ENCODE measurements at regions not wholly inside any gene's neighbourhood (a gene's known extent, or its start where the extent isn't known, plus 50 kb on each side); places are given as distances from the start of the nearest gene placed in this dataset.

DNA sequence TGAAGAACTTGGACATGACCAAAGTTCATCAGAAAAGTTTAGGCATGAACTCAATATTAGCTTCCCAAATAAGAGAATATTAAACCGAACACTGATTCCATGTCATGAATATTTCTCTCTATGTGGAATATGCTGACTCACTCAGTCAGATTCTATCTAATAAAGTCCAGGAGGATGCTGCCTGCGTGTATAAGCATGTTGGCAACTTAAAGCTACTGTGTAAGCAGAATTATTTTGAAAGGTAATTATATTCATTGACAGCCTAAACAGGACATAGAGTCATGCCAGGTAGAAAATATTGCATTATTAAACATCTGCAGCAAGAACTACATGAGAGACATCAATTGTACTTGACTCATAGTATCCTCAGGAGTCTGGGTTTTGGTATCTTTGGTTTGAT is 367.9 kb upstream of the SPOCK3 start:
- in situ Hi-C loops (cut with HindIII; ENCODE audit: low pct_unique_long_range_greater_than_20kb, low sequenced_read_pairs), result no loop called here

DNA sequence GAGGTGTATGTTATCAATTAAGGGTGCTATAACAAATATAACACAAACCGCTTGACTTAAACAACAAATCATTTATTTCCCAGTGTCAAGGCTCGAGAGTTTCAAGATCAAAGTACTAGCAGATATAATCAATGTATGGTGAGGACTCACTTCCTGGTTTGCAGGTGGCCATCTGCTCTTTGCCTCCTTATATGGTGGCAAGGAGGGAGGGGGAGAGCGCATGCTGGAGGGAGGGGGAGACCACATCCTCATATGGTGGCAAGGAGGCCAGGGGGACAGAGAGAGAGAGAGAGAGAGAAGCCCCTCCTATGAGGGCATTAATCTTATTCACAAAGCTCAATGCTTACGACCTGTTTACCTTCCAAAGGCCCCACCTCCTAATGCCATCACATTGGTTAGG is 372.3 kb upstream of the SPOCK3 start:
- intact Hi-C loops (cut with micrococcal nuclease; ENCODE audit: unreplicated experiment), result no loop called here
- BruUV-seq (replicated peaks), result no TSS peak
- CTCF ChIA-PET, result no interaction called here

More for the DNA sequence above, 367.9 kb upstream of the SPOCK3 start:
- no peaks in the 10 kb centered on the region for H3K9me3 ChIP-seq (ENCODE audit: control insufficient read depth, insufficient read depth, low read depth, low read length)
- no peak overlapping the region for H3K27ac ChIP-seq (ENCODE audit: low read length)
- intact Hi-C loops (cut with micrococcal nuclease; ENCODE audit: unreplicated experiment), result no loop called here
- POLR2A ChIA-PET, result no interaction called here
- no peaks in the 10 kb centered on the region for H3K27me3 ChIP-seq (ENCODE audit: control insufficient read depth, insufficient read depth, low read length)
- H3K36me3 ChIP-seq (ENCODE audit: control insufficient read depth, insufficient read depth, low read length), result no peaks in the 10 kb centered on the region
- BruUV-seq (replicated peaks), result no TSS peak
- no peak for ATAC-seq
- CTCF ChIA-PET, result no interaction called here
- TF ChIP-seq, protein P1, sequence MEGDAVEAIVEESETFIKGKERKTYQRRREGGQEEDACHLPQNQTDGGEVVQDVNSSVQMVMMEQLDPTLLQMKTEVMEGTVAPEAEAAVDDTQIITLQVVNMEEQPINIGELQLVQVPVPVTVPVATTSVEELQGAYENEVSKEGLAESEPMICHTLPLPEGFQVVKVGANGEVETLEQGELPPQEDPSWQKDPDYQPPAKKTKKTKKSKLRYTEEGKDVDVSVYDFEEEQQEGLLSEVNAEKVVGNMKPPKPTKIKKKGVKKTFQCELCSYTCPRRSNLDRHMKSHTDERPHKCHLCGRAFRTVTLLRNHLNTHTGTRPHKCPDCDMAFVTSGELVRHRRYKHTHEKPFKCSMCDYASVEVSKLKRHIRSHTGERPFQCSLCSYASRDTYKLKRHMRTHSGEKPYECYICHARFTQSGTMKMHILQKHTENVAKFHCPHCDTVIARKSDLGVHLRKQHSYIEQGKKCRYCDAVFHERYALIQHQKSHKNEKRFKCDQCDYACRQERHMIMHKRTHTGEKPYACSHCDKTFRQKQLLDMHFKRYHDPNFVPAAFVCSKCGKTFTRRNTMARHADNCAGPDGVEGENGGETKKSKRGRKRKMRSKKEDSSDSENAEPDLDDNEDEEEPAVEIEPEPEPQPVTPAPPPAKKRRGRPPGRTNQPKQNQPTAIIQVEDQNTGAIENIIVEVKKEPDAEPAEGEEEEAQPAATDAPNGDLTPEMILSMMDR (IDR thresholded peaks at IDR 0.05), result no peak
- no peak for TF ChIP-seq POLR2AphosphoS5 (IDR thresholded peaks at IDR 0.05; ENCODE audit: low read depth, low read length)
- no peak for TF ChIP-seq SIN3A (IDR thresholded peaks at IDR 0.05; ENCODE audit: borderline replicate concordance, insufficient read depth, low read depth, low read length)
- no peak for TF ChIP-seq TCF7L2 (IDR thresholded peaks at IDR 0.05; ENCODE audit: low read depth, low read length)
- TF ChIP-seq, protein P2, sequence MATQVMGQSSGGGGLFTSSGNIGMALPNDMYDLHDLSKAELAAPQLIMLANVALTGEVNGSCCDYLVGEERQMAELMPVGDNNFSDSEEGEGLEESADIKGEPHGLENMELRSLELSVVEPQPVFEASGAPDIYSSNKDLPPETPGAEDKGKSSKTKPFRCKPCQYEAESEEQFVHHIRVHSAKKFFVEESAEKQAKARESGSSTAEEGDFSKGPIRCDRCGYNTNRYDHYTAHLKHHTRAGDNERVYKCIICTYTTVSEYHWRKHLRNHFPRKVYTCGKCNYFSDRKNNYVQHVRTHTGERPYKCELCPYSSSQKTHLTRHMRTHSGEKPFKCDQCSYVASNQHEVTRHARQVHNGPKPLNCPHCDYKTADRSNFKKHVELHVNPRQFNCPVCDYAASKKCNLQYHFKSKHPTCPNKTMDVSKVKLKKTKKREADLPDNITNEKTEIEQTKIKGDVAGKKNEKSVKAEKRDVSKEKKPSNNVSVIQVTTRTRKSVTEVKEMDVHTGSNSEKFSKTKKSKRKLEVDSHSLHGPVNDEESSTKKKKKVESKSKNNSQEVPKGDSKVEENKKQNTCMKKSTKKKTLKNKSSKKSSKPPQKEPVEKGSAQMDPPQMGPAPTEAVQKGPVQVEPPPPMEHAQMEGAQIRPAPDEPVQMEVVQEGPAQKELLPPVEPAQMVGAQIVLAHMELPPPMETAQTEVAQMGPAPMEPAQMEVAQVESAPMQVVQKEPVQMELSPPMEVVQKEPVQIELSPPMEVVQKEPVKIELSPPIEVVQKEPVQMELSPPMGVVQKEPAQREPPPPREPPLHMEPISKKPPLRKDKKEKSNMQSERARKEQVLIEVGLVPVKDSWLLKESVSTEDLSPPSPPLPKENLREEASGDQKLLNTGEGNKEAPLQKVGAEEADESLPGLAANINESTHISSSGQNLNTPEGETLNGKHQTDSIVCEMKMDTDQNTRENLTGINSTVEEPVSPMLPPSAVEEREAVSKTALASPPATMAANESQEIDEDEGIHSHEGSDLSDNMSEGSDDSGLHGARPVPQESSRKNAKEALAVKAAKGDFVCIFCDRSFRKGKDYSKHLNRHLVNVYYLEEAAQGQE (IDR thresholded peaks at IDR 0.05; ENCODE audit: insufficient read depth in 1 of 2, low read depth in 2 of 2, low read length in 1 of 2), result no peak
- no peak overlapping the region for H3K4me3 ChIP-seq (ENCODE audit: low read depth in 2 of 2, low read length in 2 of 2)
- H3K4me1 ChIP-seq (ENCODE audit: control insufficient read depth, insufficient read depth, low read length), result no peaks in the 10 kb centered on the region
- no peak for DNase-seq (ENCODE audit: low read depth, low spot score)

More for the DNA sequence above, 372.3 kb upstream of the SPOCK3 start:
- POLR2A ChIA-PET, result no interaction called here
- Histone ChIP-seq H3K36me3 (ENCODE audit: control insufficient read depth, insufficient read depth, low read length) (no peaks in the 10 kb centered on the region), H3K4me1 (ENCODE audit: control insufficient read depth, insufficient read depth, low read length) (no peaks in the 10 kb centered on the region), H3K27me3 (ENCODE audit: control insufficient read depth, insufficient read depth, low read length) (no peaks in the 10 kb centered on the region), H3K27ac (ENCODE audit: low read length) (no peak overlapping the region), H3K9me3 (ENCODE audit: control insufficient read depth, insufficient read depth, low read depth, low read length) (no peaks in the 10 kb centered on the region), H3K4me3 (ENCODE audit: low read depth in 2 of 2, low read length in 2 of 2) (no peak overlapping the region)
- ATAC-seq (no peak), DNase-seq (ENCODE audit: low read depth, low spot score) (no peak)
- TF ChIP-seq POLR2AphosphoS5 (IDR thresholded peaks at IDR 0.05; ENCODE audit: low read depth, low read length) (no peak), TCF7L2 (IDR thresholded peaks at IDR 0.05; ENCODE audit: low read depth, low read length) (no peak), SIN3A (IDR thresholded peaks at IDR 0.05; ENCODE audit: borderline replicate concordance, insufficient read depth, low read depth, low read length) (no peak)
- TF ChIP-seq, protein P1 (IDR thresholded peaks at IDR 0.05), result no peak
- TF ChIP-seq, protein P2 (IDR thresholded peaks at IDR 0.05; ENCODE audit: insufficient read depth in 1 of 2, low read depth in 2 of 2, low read length in 1 of 2), result no peak
- in situ Hi-C loops (cut with HindIII; ENCODE audit: low pct_unique_long_range_greater_than_20kb, low sequenced_read_pairs), result no loop called here

All from Panc1 (cell line).